Activated naive CD4-positive, alpha-beta T cell treated with anti-CD3 and anti-CD28 coated beads, Interleukin-2, amount 50 U/mL, for 72 hours (primary cell): ENCODE measurements at regions not wholly inside any gene's neighbourhood (a gene's known extent, or its start where the extent isn't known, plus 50 kb on each side); places are given as distances from the start of the nearest gene placed in this dataset.

Experiments
- ATAC-seq, 2 donors: fragments of 150-1000 bp; cut with Tn5 transposase; 2 replicates each; pipeline ENCODE4 v1.10.0; 2021; ENCODE audit warnings: mild to moderate bottlenecking in 2 of 2, moderate library complexity in 2 of 2
- DNase-seq, 2 donors: peaks; one replicate each; pipeline ENCODE4 v3.0.0; 2021 to 2022; ENCODE audit warnings: low spot score in 2 of 2
- H3K27ac Mint-ChIP-seq, 2 donors: one replicate each; pipeline ENCODE4 v1.8.0; 2022; ENCODE audit warnings: mild to moderate bottlenecking in 2 of 2, mixed read lengths in 2 of 2
- H3K36me3 Mint-ChIP-seq, 2 donors: one replicate each; pipeline ENCODE4 v1.8.0; 2022; ENCODE audit warnings: mixed read lengths in 2 of 2
- H3K9me3 Mint-ChIP-seq, 2 donors: one replicate each; pipeline ENCODE4 v1.8.0; 2022; ENCODE audit warnings: mixed read lengths in 2 of 2

- Mint-ChIP-seq H3K36me3 (no peaks in the 10 kb centered on the region), H3K9me3 (no peaks in the 10 kb centered on the region), H3K27ac (no peak overlapping the region)
- ATAC-seq (no peak), DNase-seq (no peak)
Observed at GRCh38 chr16:25509456-25509855, 182.3 kb upstream of the HS3ST4 start.

DNA sequence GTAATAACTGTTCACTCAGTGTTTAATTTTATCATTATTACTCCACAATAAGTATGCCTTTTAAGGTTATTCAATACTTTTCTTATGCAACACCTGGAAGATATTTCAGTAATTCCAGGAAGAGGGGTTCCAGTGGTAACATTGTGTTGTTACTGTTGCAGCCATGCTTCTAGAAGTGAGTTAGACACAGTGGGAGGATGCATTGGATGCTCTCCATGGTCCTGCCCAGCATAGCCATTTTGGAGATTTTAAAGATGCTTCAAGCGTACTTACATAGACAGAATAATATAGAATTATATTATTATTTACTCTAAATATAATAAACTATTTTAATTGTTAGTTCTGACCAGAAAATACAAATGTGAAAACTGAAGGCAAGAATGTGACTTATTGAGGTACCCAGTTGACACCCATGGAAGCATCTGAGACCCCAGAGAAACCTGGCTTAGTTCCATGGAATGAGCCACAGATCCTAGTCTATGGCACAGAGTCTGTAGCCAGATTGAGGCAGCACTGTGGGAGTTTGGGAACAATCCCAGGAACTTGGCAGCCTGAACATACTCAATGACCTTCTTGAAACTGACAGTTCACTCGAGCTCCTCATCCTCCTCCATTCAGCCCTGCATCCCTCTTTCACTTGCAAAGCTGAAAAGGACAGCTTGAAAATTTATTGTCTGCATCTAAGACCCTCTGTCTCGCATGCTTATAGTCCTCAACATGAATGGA is 190.1 kb upstream of the HS3ST4 start:
- DNase-seq (no peak), ATAC-seq (no peak)
- Mint-ChIP-seq H3K9me3 (no peaks in the 10 kb centered on the region), H3K27ac (no peak overlapping the region), H3K36me3 (no peaks in the 10 kb centered on the region)

GRCh38 chr16:25494292-25494691 is 197.5 kb upstream of the HS3ST4 start:
- no peak overlapping the region for H3K27ac Mint-ChIP-seq
- DNase-seq (no peak), ATAC-seq (no peak)

DNA sequence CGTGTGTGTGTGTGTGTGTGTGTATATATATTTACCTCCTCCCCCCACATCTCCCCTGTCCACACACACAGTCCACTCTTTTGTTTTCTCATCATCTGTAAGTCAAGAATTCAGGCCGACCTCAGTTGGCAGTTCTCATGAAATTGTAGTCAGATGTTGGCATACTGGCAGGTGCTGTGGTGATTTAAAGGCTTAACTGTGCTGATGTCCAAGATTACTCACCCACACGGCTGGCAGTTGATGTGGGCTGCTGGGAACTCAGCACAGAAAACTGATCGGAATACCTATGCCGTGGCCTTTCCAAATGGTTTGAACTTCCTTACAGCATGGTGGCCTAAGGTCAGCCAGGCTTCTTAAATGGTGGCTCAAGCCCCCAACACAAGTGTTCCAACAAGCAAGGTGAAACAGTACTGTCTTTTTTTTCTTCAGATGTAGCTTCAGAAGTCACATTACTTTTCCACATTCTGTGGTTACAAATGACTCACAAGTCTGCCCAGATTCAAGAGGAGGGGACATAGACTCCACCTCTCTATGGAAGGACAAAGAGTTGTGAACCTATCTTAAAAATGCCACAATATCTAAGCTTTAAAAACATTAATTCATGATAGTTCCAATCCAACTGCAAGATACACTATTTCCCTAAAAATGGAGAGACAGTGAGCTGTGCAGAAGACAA is 198.5 kb upstream of the HS3ST4 start:
- no peaks in the 10 kb centered on the region for H3K36me3 Mint-ChIP-seq
- peaks cover 0 to 3% of the 10 kb centered on the region in 2 donors for H3K9me3 Mint-ChIP-seq
- no peak overlapping the region for H3K27ac Mint-ChIP-seq
- DNase-seq (no peak), ATAC-seq (no peak)

More at GRCh38 chr16:25494292-25494691, 197.5 kb upstream of the HS3ST4 start:
- Mint-ChIP-seq H3K9me3 (peaks cover 0 to 3% of the 10 kb centered on the region in 2 donors), H3K36me3 (no peaks in the 10 kb centered on the region)

DNA sequence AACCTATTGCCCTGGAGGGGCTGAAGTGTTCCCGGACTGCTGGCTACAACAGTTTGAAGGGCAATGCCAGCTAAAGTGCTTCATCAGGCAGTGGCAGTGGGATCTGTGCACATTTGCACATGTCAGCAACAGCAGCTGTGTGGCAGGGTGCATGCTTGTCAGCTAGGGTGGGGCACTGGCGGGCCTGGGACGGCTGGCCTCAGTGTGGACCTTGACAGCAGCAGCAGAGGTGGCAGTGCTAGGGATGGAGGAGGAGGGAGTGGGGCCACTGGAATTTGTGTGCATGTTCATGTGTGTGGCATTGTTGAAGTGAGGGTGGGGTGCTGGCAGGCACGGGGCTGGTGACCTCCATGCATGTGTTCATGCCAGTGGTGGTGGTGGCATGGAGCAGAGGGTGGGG is 203.3 kb upstream of the HS3ST4 start:
- no peaks in the 10 kb centered on the region for H3K36me3 Mint-ChIP-seq
- H3K27ac Mint-ChIP-seq, result no peak overlapping the region
- no peak for DNase-seq
- ATAC-seq, result no peak
- H3K9me3 Mint-ChIP-seq, result peaks cover 0 to 11% of the 10 kb centered on the region in 2 donors

GRCh38 chr16:25487888-25488287 is 203.9 kb upstream of the HS3ST4 start:
- DNase-seq (no peak), ATAC-seq (no peak)
- no peaks in the 10 kb centered on the region for H3K36me3 Mint-ChIP-seq
- H3K9me3 Mint-ChIP-seq, result peaks cover 0 to 11% of the 10 kb centered on the region in 2 donors
- H3K27ac Mint-ChIP-seq, result no peak overlapping the region

DNA sequence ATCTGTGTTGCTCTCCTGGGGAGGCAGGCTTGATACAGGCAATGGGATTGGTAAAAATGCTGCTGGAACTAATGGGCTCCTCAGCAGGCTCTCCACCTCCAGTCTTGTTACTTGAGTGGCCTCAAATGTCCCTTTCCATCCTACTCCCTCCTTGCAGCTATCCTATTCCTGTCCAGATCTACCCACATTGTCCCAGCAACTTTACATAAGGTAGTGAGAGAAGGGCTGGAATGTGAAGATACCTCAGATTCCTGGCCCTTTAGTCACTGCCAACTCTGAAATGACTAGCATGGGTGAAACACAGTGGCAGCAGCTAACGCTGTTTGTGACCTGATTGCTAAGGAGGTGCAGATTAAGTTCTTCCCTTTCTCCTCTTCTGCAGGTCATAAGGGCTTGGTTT is 210.1 kb upstream of the HS3ST4 start:
- Mint-ChIP-seq H3K36me3 (no peaks in the 10 kb centered on the region), H3K27ac (no peak overlapping the region), H3K9me3 (no peaks in the 10 kb centered on the region)
- ATAC-seq (no peak), DNase-seq (no peak)

- no peak for DNase-seq
Observed at GRCh38 chr16:25478476-25478875, 213.3 kb upstream of the HS3ST4 start.

GRCh38 chr16:25464058-25464457 is 206.4 kb upstream of the ZKSCAN2 start:
- DNase-seq, result no peak
- H3K27ac Mint-ChIP-seq, result no peak overlapping the region
- ATAC-seq, result no peak
- no peaks in the 10 kb centered on the region for H3K36me3 Mint-ChIP-seq
- H3K9me3 Mint-ChIP-seq, result no peaks in the 10 kb centered on the region

More at GRCh38 chr16:25478476-25478875, 213.3 kb upstream of the HS3ST4 start:
- no peak for ATAC-seq
- Mint-ChIP-seq H3K36me3 (no peaks in the 10 kb centered on the region), H3K27ac (no peak overlapping the region), H3K9me3 (no peaks in the 10 kb centered on the region)

DNA sequence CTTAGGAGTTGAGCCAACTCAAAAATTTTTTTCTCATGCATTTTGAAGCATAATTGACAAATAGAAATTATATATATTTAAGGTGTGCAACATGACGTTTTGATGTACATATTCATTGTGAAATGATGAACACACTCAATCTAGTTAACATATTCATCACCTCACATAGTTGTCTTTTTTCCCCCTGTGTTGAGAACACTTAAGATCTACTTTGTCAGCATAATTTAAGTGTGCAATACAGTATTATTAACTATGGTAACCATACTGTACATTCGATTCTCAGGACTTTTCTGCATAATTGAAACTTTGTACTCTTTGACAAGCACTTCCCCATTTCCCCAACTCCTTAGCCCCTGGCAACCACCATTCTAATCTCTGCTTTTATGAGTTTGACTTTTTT is 192.2 kb upstream of the ZKSCAN2 start:
- Mint-ChIP-seq H3K9me3 (peaks cover 8 to 9% of the 10 kb centered on the region in 2 donors), H3K27ac (no peak overlapping the region), H3K36me3 (peaks cover 0 to 4% of the 10 kb centered on the region in 2 donors)
- ATAC-seq (no peak), DNase-seq (no peak)

GRCh38 chr16:25443994-25444393 is 186.3 kb upstream of the ZKSCAN2 start:
- Mint-ChIP-seq H3K27ac (no peak overlapping the region), H3K36me3 (peaks cover 0 to 4% of the 10 kb centered on the region in 2 donors), H3K9me3 (peaks cover 8 to 9% of the 10 kb centered on the region in 2 donors)
- DNase-seq (no peak), ATAC-seq (no peak)

GRCh38 chr16:25434064-25434463 is 176.4 kb upstream of the ZKSCAN2 start:
- H3K36me3 Mint-ChIP-seq, result no peaks in the 10 kb centered on the region
- ATAC-seq (no peak), DNase-seq (no peak)
- H3K9me3 Mint-ChIP-seq, result no peaks in the 10 kb centered on the region
- H3K27ac Mint-ChIP-seq, result no peak overlapping the region

DNA sequence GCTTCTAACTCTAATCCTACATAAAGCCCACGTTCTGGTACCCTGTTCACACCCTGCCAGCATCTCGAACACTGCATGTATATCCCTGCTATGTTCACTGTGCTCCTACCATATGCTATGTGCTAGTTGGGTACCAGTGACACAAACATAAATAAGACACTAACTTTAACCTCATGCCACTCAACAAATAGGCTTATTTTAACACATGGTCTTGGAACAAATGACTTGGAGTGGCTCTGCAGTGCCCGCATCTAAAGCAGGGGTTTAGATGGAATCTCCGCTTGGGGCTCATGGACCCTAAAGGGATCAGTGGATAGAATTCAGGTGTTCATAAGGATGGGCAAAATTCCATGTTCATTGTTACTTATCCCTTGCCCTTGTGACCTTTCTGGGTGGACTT is 175.7 kb upstream of the ZKSCAN2 start:
- Mint-ChIP-seq H3K36me3 (no peaks in the 10 kb centered on the region), H3K27ac (no peak overlapping the region), H3K9me3 (no peaks in the 10 kb centered on the region)
- DNase-seq (no peak), ATAC-seq (no peak)

- Mint-ChIP-seq H3K27ac (no peak overlapping the region), H3K9me3 (no peaks in the 10 kb centered on the region)
Observed at GRCh38 chr16:25431472-25431871, 173.8 kb upstream of the ZKSCAN2 start.

GRCh38 chr16:25426829-25427228 is 169.2 kb upstream of the ZKSCAN2 start:
- ATAC-seq, result no peak
- H3K27ac Mint-ChIP-seq, result no peak overlapping the region
- DNase-seq, result no peak
- H3K9me3 Mint-ChIP-seq, result no peaks in the 10 kb centered on the region
- no peaks in the 10 kb centered on the region for H3K36me3 Mint-ChIP-seq

More at GRCh38 chr16:25431472-25431871, 173.8 kb upstream of the ZKSCAN2 start:
- no peaks in the 10 kb centered on the region for H3K36me3 Mint-ChIP-seq
- ATAC-seq (no peak), DNase-seq (no peak)

- ATAC-seq, result no peak
- Mint-ChIP-seq H3K9me3 (no peaks in the 10 kb centered on the region), H3K27ac (no peak overlapping the region), H3K36me3 (no peaks in the 10 kb centered on the region)
- DNase-seq, result no peak
Observed at GRCh38 chr16:25419681-25420080, 162.0 kb upstream of the ZKSCAN2 start.

DNA sequence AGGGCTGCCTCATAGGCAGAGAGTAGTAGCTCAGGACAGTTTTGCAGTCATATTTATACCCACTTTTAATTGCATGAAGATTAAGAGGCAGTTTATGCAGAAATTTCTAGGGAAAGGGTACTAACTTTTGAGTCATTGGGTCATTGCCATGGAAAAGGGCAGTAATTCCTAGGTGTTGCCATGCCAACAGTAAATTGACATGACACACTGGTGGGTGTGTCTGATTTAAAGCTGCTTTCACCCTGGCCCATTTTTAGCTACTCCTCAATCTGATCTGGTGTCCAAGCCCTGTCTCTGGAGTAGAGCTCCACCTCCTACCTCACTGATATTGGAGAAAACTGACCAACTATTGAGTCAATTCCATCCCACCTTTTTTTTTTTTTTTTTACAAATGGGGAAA is 161.5 kb upstream of the ZKSCAN2 start:
- no peaks in the 10 kb centered on the region for H3K9me3 Mint-ChIP-seq
- no peaks in the 10 kb centered on the region for H3K36me3 Mint-ChIP-seq
- DNase-seq, result no peak
- H3K27ac Mint-ChIP-seq, result no peak overlapping the region
- no peak for ATAC-seq

DNA sequence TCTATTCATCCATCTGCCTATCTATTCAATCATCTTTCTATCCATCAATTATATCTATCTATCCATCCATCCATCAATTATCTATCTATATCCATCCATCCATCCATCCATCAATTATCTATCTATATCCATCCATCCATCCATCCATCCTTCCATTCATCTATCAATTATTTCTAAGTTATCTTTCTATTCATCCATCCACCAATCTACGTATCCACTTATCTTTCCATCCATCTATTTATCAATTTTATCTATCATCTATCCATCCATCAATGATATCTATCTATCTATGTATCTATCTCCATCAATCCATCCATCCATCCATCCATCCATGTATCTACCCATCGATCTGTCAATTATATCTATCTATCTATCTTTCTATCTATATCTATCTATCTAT is 158.4 kb upstream of the ZKSCAN2 start:
- DNase-seq, result no peak
- H3K9me3 Mint-ChIP-seq, result no peaks in the 10 kb centered on the region
- no peak overlapping the region for H3K27ac Mint-ChIP-seq
- H3K36me3 Mint-ChIP-seq, result no peaks in the 10 kb centered on the region
- no peak for ATAC-seq
